Mesendoderm (in vitro differentiated cells): ENCODE measurements at regions not wholly inside any gene's neighbourhood (a gene's known extent, or its start where the extent isn't known, plus 50 kb on each side); places are given as distances from the start of the nearest gene placed in this dataset.

Source experiments
- DNase-seq: peaks from one replicate; pipeline ENCODE4 v3.0.0; 2013
- H2AK5ac ChIP-seq: 2 replicates; pipeline ENCODE4 v1.6.1; 2013; ENCODE audit warnings: low read length, inconsistent platforms
- H2BK120ac ChIP-seq: 2 replicates; pipeline ENCODE4 v1.6.1; 2013; ENCODE audit warnings: low read depth, mild to moderate bottlenecking, low read length, moderate library complexity, mixed read lengths
- H2BK15ac ChIP-seq: replicated peaks from 2 replicates; pipeline ENCODE4 v1.6.1; 2013; ENCODE audit warnings: low read depth, mild to moderate bottlenecking, moderate library complexity
- H2BK5ac ChIP-seq: 2 replicates; pipeline ENCODE4 v1.6.1; 2013; ENCODE audit warnings: low read length, inconsistent platforms
- H3K18ac ChIP-seq: 2 replicates; pipeline ENCODE4 v1.6.1; 2013; ENCODE audit warnings: mild to moderate bottlenecking, low read length, mixed read lengths
- H3K23ac ChIP-seq: one replicate; pipeline ENCODE4 v1.6.1; 2013; ENCODE audit warnings: low read length
- H3K27ac ChIP-seq: 2 replicates; pipeline ENCODE4 v1.5.1; 2013; ENCODE audit warnings: low read depth, mild to moderate bottlenecking, inconsistent platforms, low read length, moderate library complexity
- H3K27me3 ChIP-seq: 2 replicates; pipeline ENCODE4 v1.6.1; 2013; ENCODE audit warnings: low read length, control low read depth, mild to moderate bottlenecking, inconsistent platforms; ENCODE audit not compliant: insufficient read depth, poor library complexity
- H3K36me3 ChIP-seq: 2 replicates; pipeline ENCODE4 v1.6.1; 2013; ENCODE audit warnings: low read length, inconsistent platforms; ENCODE audit not compliant: control insufficient read depth, insufficient read depth
- H3K4ac ChIP-seq: one replicate; pipeline ENCODE4 v1.6.1; 2013; ENCODE audit warnings: low read depth, mild to moderate bottlenecking, low read length, moderate library complexity
- H3K4me1 ChIP-seq: 2 replicates; pipeline ENCODE4 v1.6.1; 2013; ENCODE audit warnings: low read depth, low read length, inconsistent platforms; ENCODE audit not compliant: control insufficient read depth
- H3K4me2 ChIP-seq: 2 replicates; pipeline ENCODE4 v1.6.1; 2013; ENCODE audit warnings: low read length
- H3K4me3 ChIP-seq: 2 replicates; pipeline ENCODE4 v1.5.1; 2013; ENCODE audit warnings: mild to moderate bottlenecking, low read length
- H3K56ac ChIP-seq: one replicate; pipeline ENCODE4 v1.6.1; 2013; ENCODE audit warnings: low read length
- H3K79me1 ChIP-seq: 2 replicates; pipeline ENCODE4 v1.6.1; 2013; ENCODE audit warnings: low read length, inconsistent platforms
- H3K79me2 ChIP-seq: 2 replicates; pipeline ENCODE4 v1.6.1; 2013; ENCODE audit warnings: mild to moderate bottlenecking, low read length; ENCODE audit not compliant: control insufficient read depth, insufficient read depth
- H3K9ac ChIP-seq: 2 replicates; pipeline ENCODE4 v1.6.1; 2013; ENCODE audit warnings: low read length, inconsistent platforms
- H4K5ac ChIP-seq: one replicate; pipeline ENCODE4 v1.6.1; 2013; ENCODE audit warnings: low read length
- H4K8ac ChIP-seq: one replicate; pipeline ENCODE4 v1.6.1; 2013; ENCODE audit warnings: low read depth, mild to moderate bottlenecking, control low read depth, low read length, moderate library complexity
- WGBS: extraction: QIAGEN DNeasy Blood & Tissue Kit; methylation state at CpG from one replicate; pipeline ENCODE4 v1.1.7; 2013; ENCODE audit warnings: low lambda C conversion rate, missing lambda C conversion rate; ENCODE audit not compliant: insufficient coverage; ENCODE audit errors: extremely low coverage; 5-methylcytosine and 5-hydroxymethylcytosine counted together

DNA sequence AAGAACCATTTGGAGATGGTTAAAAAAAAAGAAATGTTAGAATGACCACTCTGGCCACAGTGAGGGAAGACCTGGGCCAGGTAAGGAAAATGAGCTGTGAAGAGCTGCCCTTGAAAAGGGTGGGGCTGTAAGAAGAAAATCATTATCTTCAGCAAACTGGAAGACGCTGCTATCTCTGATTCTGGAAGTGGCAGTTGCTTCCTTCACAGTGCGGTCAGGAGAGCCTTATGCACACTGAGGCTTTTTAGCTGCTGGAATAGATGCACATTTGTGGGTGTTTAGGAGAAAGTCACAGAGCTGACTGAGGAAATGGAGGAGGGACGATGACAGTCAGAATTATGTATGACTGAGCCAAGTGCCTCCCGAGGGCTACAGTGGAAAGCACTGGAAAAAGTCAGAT is 91.6 kb downstream of the TBX19 start:
- no peak overlapping the region for H2BK15ac ChIP-seq
- H2AK5ac ChIP-seq = no peak overlapping the region
- no CpG with 5 or more reads among the region's 4 CpGs for WGBS
- H2BK120ac ChIP-seq = no peak overlapping the region
- no peak overlapping the region for H3K4ac ChIP-seq
- no peak overlapping the region for H3K27ac ChIP-seq
- H3K56ac ChIP-seq = no peak overlapping the region
- H2BK5ac ChIP-seq = no peak overlapping the region
- H3K79me2 ChIP-seq = no peaks in the 10 kb centered on the region
- H3K36me3 ChIP-seq = no peaks in the 10 kb centered on the region
- H3K9ac ChIP-seq = no peak overlapping the region
- H3K4me1 ChIP-seq = peaks cover 5% of the 10 kb centered on the region
- no peak overlapping the region for H3K4me3 ChIP-seq
- no peak overlapping the region for H3K23ac ChIP-seq
- DNase-seq = no peak
- no peak overlapping the region for H4K5ac ChIP-seq
- H4K8ac ChIP-seq = no peak overlapping the region
- H3K79me1 ChIP-seq = no peaks in the 10 kb centered on the region
- H3K4me2 ChIP-seq = no peak overlapping the region
- no peaks in the 10 kb centered on the region for H3K27me3 ChIP-seq
- no peak overlapping the region for H3K18ac ChIP-seq

DNA sequence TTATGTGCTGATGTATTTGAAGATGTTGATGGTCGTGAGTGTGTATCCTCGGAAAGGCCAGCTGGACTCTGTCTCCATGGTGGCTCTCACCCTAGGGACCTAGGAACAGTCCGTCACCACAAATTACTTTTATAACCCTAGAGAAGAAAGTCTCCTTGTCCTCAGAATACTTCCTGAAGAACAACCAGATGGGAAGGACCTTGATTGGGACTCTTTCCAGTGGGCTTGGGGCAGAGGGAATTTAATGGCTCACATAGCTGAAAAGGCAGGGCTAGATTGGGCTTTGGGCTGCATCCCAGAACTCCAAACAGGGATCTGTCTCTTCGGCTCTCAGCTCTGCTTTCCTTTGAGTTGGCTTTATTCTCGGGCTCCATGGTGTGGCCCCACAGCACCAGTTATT is 90.8 kb downstream of the TBX19 start:
- no peaks in the 10 kb centered on the region for H3K27me3 ChIP-seq
- H3K18ac ChIP-seq = no peak overlapping the region
- H3K56ac ChIP-seq = no peak overlapping the region
- no peaks in the 10 kb centered on the region for H3K79me2 ChIP-seq
- no peak overlapping the region for H3K4me3 ChIP-seq
- H3K36me3 ChIP-seq = no peaks in the 10 kb centered on the region
- no peak overlapping the region for H4K8ac ChIP-seq
- H3K4me1 ChIP-seq = peaks cover 5% of the 10 kb centered on the region
- H2BK15ac ChIP-seq = no peak overlapping the region
- no peak overlapping the region for H3K4ac ChIP-seq
- H4K5ac ChIP-seq = no peak overlapping the region
- no peak overlapping the region for H3K23ac ChIP-seq
- H3K79me1 ChIP-seq = no peaks in the 10 kb centered on the region
- no peak overlapping the region for H2AK5ac ChIP-seq
- no peak overlapping the region for H3K4me2 ChIP-seq
- no CpG with 5 or more reads among the region's 5 CpGs for WGBS
- H2BK5ac ChIP-seq = no peak overlapping the region
- H3K9ac ChIP-seq = no peak overlapping the region
- DNase-seq = no peak
- H2BK120ac ChIP-seq = no peak overlapping the region
- H3K27ac ChIP-seq = no peak overlapping the region

DNA sequence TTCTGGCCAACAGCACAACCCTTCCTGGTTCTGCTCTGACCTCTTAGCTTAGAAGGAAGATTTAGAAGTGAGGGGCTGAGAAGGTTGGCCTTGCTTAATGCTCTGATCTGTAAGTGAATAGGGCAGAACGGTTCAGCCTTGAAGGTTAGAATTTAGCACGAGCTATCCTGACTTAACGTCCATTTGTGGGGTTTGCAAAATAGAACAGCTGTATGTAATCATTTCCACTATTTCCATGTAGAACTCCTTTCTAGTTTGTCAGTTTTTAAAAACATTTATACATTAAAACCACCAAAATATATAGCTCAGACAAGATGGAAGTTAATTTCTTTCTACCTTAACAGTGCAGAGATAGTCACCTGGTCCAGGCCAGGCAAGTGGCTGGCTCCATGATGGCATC is 89.9 kb downstream of the TBX19 start:
- Histone ChIP-seq H2BK5ac (no peak overlapping the region), H3K23ac (no peak overlapping the region), H3K4me1 (peaks cover 5% of the 10 kb centered on the region), H3K56ac (no peak overlapping the region), H3K18ac (no peak overlapping the region), H3K79me1 (no peaks in the 10 kb centered on the region), H2AK5ac (no peak overlapping the region), H3K9ac (no peak overlapping the region), H2BK120ac (no peak overlapping the region), H3K27me3 (no peaks in the 10 kb centered on the region), H3K79me2 (no peaks in the 10 kb centered on the region), H3K27ac (no peak overlapping the region), H2BK15ac (no peak overlapping the region), H3K4me2 (no peak overlapping the region), H4K5ac (no peak overlapping the region), H4K8ac (no peak overlapping the region), H3K4me3 (no peak overlapping the region), H3K4ac (no peak overlapping the region), H3K36me3 (no peaks in the 10 kb centered on the region)
- no peak for DNase-seq
- no CpG with 5 or more reads among the region's 3 CpGs for WGBS

DNA sequence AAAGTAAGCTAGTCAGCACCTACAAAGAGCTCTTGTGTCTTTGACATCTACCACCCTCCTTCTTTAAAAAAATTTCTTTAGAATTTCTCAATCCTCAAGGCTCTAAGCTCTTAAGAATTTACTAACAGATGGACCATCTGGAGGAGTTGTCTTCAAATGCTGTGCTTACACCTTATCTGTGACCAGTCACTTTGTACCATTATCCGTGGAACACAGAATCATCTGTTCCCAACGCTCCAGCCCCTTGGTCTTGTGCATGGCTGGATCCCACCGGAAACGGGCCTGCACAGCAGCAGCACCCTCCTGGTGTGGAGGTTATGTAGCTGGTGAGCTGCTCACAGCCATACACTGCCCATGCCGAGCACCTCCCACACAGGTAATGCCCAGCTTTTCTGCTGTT is 89.0 kb downstream of the TBX19 start:
- H3K27ac ChIP-seq = no peak overlapping the region
- WGBS = no CpG with 5 or more reads among the region's 5 CpGs
- no peak overlapping the region for H3K9ac ChIP-seq
- H3K23ac ChIP-seq = no peak overlapping the region
- no peaks in the 10 kb centered on the region for H3K79me1 ChIP-seq
- no peak overlapping the region for H4K8ac ChIP-seq
- H4K5ac ChIP-seq = no peak overlapping the region
- no peak overlapping the region for H3K4me2 ChIP-seq
- no peak overlapping the region for H2BK120ac ChIP-seq
- H2AK5ac ChIP-seq = no peak overlapping the region
- H3K36me3 ChIP-seq = no peaks in the 10 kb centered on the region
- no peak overlapping the region for H3K18ac ChIP-seq
- H3K4me3 ChIP-seq = no peak overlapping the region
- peaks cover 5% of the 10 kb centered on the region for H3K4me1 ChIP-seq
- no peak overlapping the region for H3K4ac ChIP-seq
- no peak overlapping the region for H3K56ac ChIP-seq
- no peak overlapping the region for H2BK15ac ChIP-seq
- DNase-seq = no peak
- H3K27me3 ChIP-seq = no peaks in the 10 kb centered on the region
- H3K79me2 ChIP-seq = no peaks in the 10 kb centered on the region
- no peak overlapping the region for H2BK5ac ChIP-seq

DNA sequence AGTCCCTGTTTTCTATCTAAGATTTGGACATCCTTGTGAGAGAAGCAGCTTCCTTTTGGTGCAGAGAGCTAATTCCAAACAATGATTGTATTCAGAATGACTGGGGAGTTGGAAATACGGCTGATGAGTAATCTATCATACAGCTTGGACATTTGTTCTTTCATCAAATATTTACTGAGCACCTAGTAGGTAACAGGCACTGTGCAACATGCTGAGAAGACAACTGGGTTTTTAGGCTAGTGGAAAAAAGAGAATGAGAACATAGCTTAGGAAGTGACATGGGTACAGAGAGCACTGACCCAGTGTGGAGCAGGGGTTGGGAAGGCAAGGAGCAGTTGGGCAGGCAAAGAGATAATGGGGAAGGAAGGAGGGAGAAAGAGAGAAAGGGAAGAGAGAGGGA is 87.5 kb downstream of the TBX19 start:
- no CpG with 5 or more reads among the region's 1 CpG for WGBS
- DNase-seq = no peak
- Histone ChIP-seq H3K4me1 (peaks cover 5% of the 10 kb centered on the region), H3K79me1 (no peaks in the 10 kb centered on the region), H3K4me2 (no peak overlapping the region), H4K8ac (no peak overlapping the region), H2BK15ac (no peak overlapping the region), H3K56ac (no peak overlapping the region), H2BK5ac (no peak overlapping the region), H3K4me3 (no peak overlapping the region), H3K9ac (no peak overlapping the region), H3K27me3 (no peaks in the 10 kb centered on the region), H3K18ac (no peak overlapping the region), H2BK120ac (no peak overlapping the region), H3K23ac (no peak overlapping the region), H3K79me2 (no peaks in the 10 kb centered on the region), H3K36me3 (no peaks in the 10 kb centered on the region), H3K4ac (no peak overlapping the region), H2AK5ac (no peak overlapping the region), H3K27ac (no peak overlapping the region), H4K5ac (no peak overlapping the region)

DNA sequence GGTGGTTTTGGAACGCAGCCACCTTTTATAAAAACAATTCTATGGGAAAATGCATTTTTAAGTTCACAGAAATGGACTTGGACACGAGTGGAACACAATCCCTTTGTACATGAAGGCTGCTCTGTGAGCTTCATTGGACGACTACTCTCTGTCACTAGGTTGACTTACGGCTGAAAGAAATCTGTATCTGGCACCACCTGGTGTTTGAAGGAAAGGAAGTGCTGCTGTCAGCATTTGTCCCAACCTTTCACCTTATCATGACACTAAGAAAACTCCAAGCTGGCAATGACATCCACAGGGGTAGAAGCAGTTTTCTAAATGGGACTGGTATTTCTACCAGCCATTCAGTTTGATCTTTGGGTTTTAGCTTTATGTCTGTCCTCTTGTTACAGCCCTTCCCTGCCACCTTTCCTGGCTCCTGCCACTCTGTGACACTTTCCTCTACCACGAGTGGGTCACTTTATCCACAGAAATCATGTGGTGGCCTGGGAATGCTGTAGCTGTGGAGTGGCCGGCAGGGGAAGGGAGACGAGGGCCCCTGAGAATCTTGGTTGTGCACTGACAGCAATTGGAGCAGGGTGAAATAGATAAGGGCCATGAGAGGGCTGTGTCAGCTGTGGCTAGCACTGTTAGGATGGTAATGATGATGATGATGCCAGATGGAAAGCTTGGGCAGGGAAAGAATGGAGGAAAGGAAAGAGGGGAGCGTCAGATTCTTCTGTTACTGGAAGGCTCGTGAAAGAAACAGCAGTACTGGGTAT is 85.2 kb downstream of the TBX19 start:
- H3K27ac ChIP-seq = no peak overlapping the region
- peaks cover 8% of the 10 kb centered on the region for H3K4me1 ChIP-seq
- WGBS = no CpG with 5 or more reads among the region's 9 CpGs
- no peak overlapping the region for H3K56ac ChIP-seq
- H3K27me3 ChIP-seq = no peaks in the 10 kb centered on the region
- no peak overlapping the region for H3K18ac ChIP-seq
- no peak overlapping the region for H4K5ac ChIP-seq
- H4K8ac ChIP-seq = no peak overlapping the region
- H3K79me2 ChIP-seq = no peaks in the 10 kb centered on the region
- no peak overlapping the region for H2AK5ac ChIP-seq
- no peak overlapping the region for H3K9ac ChIP-seq
- no peak overlapping the region for H3K4me2 ChIP-seq
- H3K36me3 ChIP-seq = no peaks in the 10 kb centered on the region
- H2BK120ac ChIP-seq = no peak overlapping the region
- no peak overlapping the region for H2BK5ac ChIP-seq
- H3K79me1 ChIP-seq = no peaks in the 10 kb centered on the region
- no peak overlapping the region for H3K4me3 ChIP-seq
- no peak overlapping the region for H3K4ac ChIP-seq
- peak; percentile 71 for DNase-seq
- no peak overlapping the region for H3K23ac ChIP-seq
- no peak overlapping the region for H2BK15ac ChIP-seq
